H9 (cell line): ENCODE measurements at regions not wholly inside any gene's neighbourhood (a gene's known extent, or its start where the extent isn't known, plus 50 kb on each side); places are given as distances from the start of the nearest gene placed in this dataset.

ENCODE experiments used
- DNase-seq: peaks from one replicate; pipeline ENCODE4 v3.0.0-alpha.2; 2017
- H2AFZ ChIP-seq: one replicate; pipeline ENCODE4 v1.6.1; 2013; ENCODE audit warnings: mild to moderate bottlenecking, low read length, control low read depth, moderate library complexity
- H2AK5ac ChIP-seq: 2 replicates; pipeline ENCODE4 v1.6.1; 2013; ENCODE audit warnings: low read length, control low read depth, mixed read lengths; ENCODE audit not compliant: insufficient read length
- H2BK120ac ChIP-seq: one replicate; pipeline ENCODE4 v1.6.1; 2013; ENCODE audit warnings: low read depth, mild to moderate bottlenecking, low read length, control low read depth, inconsistent platforms; ENCODE audit not compliant: poor library complexity, severe bottlenecking
- H2BK12ac ChIP-seq: 2 replicates; pipeline ENCODE4 v1.6.1; 2013; ENCODE audit warnings: low read length, control low read depth, mixed read lengths, low read depth; ENCODE audit not compliant: insufficient read length
- H2BK15ac ChIP-seq: 2 replicates; pipeline ENCODE4 v1.6.1; 2013; ENCODE audit warnings: low read depth, low read length, control low read depth
- H2BK20ac ChIP-seq: one replicate; pipeline ENCODE4 v1.6.1; 2013; ENCODE audit warnings: low read depth, mild to moderate bottlenecking, low read length, control low read depth, inconsistent platforms; ENCODE audit not compliant: poor library complexity, severe bottlenecking
- H2BK5ac ChIP-seq: 2 replicates; pipeline ENCODE4 v1.6.1; 2013; ENCODE audit warnings: low read length, control low read depth, mixed read lengths; ENCODE audit not compliant: insufficient read length
- H3K14ac ChIP-seq: 2 replicates; pipeline ENCODE4 v1.6.1; 2013; ENCODE audit warnings: low read length, control low read depth; ENCODE audit not compliant: insufficient read depth
- H3K18ac ChIP-seq: 2 replicates; pipeline ENCODE4 v1.6.1; 2013; ENCODE audit warnings: low read depth, mild to moderate bottlenecking, mixed read lengths, low read length, control low read depth; ENCODE audit not compliant: insufficient read length
- H3K23ac ChIP-seq: 2 replicates; pipeline ENCODE4 v1.6.1; 2013; ENCODE audit warnings: low read length, control low read depth, mixed read lengths, low read depth; ENCODE audit not compliant: insufficient read length
- H3K23me2 ChIP-seq: 2 replicates; pipeline ENCODE4 v1.6.1; 2013; ENCODE audit warnings: low read depth, mild to moderate bottlenecking, mixed read lengths, low read length, control low read depth; ENCODE audit not compliant: insufficient read length, poor library complexity, severe bottlenecking
- H3K27ac ChIP-seq: 2 replicates; pipeline ENCODE4 v1.5.1; 2013; ENCODE audit warnings: low read length, control low read depth, mixed read lengths, low read depth; ENCODE audit not compliant: insufficient read length
- H3K27me3 ChIP-seq: 2 replicates; pipeline ENCODE4 v1.6.1; 2013; ENCODE audit warnings: low read length, control low read depth, inconsistent platforms; ENCODE audit not compliant: insufficient read depth
- H3K4ac ChIP-seq: 2 replicates; pipeline ENCODE4 v1.6.1; 2013; ENCODE audit warnings: low read depth, mild to moderate bottlenecking, control low read depth, inconsistent platforms, low read length, moderate library complexity
- H3K4me1 ChIP-seq: 2 replicates; pipeline ENCODE4 v1.6.1; 2013; ENCODE audit warnings: low read length, control low read depth, inconsistent platforms; ENCODE audit not compliant: insufficient read depth
- H3K4me2 ChIP-seq: 2 replicates; pipeline ENCODE4 v1.6.1; 2013; ENCODE audit warnings: low read length, control low read depth, mixed read lengths; ENCODE audit not compliant: insufficient read length, insufficient read depth
- H3K56ac ChIP-seq: 2 replicates; pipeline ENCODE4 v1.6.1; 2013; ENCODE audit warnings: low read depth, mild to moderate bottlenecking, mixed read lengths, low read length, control low read depth; ENCODE audit not compliant: insufficient read length
- H3K79me1 ChIP-seq: 2 replicates; pipeline ENCODE4 v1.6.1; 2013; ENCODE audit warnings: low read depth, mild to moderate bottlenecking, moderate library complexity, low read length, control low read depth, inconsistent platforms; ENCODE audit not compliant: insufficient read depth, poor library complexity, severe bottlenecking
- H3K79me2 ChIP-seq: 2 replicates; pipeline ENCODE4 v1.6.1; 2013; ENCODE audit warnings: low read length, control low read depth, inconsistent platforms; ENCODE audit not compliant: insufficient read depth
- H3K9ac ChIP-seq: 2 replicates; pipeline ENCODE4 v1.6.1; 2013; ENCODE audit warnings: low read length, control low read depth, mixed read lengths; ENCODE audit not compliant: insufficient read length; ENCODE audit errors: extremely low read depth
- H3K9me3 ChIP-seq: one replicate; pipeline ENCODE4 v1.6.1; 2013; ENCODE audit warnings: low read depth, low read length, inconsistent platforms; ENCODE audit not compliant: control insufficient read depth
- H3T11ph ChIP-seq: one replicate; pipeline ENCODE4 v1.6.1; 2013; ENCODE audit warnings: mild to moderate bottlenecking, low read length, control low read depth, inconsistent platforms
- H4K20me1 ChIP-seq: one replicate; pipeline ENCODE4 v1.6.1; 2013; ENCODE audit not compliant: control insufficient read depth, insufficient read length, insufficient read depth
- H4K5ac ChIP-seq: 2 replicates; pipeline ENCODE4 v1.6.1; 2013; ENCODE audit warnings: low read depth, mild to moderate bottlenecking, mixed read lengths, low read length, control low read depth; ENCODE audit not compliant: insufficient read length
- H4K8ac ChIP-seq: replicated peaks from 2 replicates; pipeline ENCODE4 v1.6.1; 2013; ENCODE audit warnings: low read length, control low read depth, mixed read lengths, low read depth; ENCODE audit not compliant: insufficient read length
- H4K91ac ChIP-seq: 2 replicates; pipeline ENCODE4 v1.6.1; 2013; ENCODE audit warnings: low read depth, mild to moderate bottlenecking, moderate library complexity, mixed read lengths, low read length, control low read depth; ENCODE audit not compliant: insufficient read length
- H3K27ac Mint-ChIP-seq, 3 experiments: 2 replicates in 2 of 3; 3 replicates in 1 of 3; pipeline ENCODE4 v1.8.0; 2020 to 2021; ENCODE audit warnings: mixed read lengths in 3 of 3, mild to moderate bottlenecking in 1 of 3, moderate library complexity in 1 of 3
- H3K27me3 Mint-ChIP-seq: 2 replicates; pipeline ENCODE4 v1.8.0; 2021; ENCODE audit warnings: low read depth, mild to moderate bottlenecking, moderate library complexity, mixed read lengths
- H3K36me3 Mint-ChIP-seq, 3 experiments: 2 replicates in 2 of 3; 3 replicates in 1 of 3; pipeline ENCODE4 v1.8.0; 2020 to 2021; ENCODE audit warnings: low read depth in 3 of 3, mixed read lengths in 3 of 3; ENCODE audit not compliant: insufficient read depth in 1 of 3
- H3K4me1 Mint-ChIP-seq, 2 experiments: 2 replicates each; pipeline ENCODE4 v1.8.0; 2020; ENCODE audit warnings: mixed read lengths in 2 of 2
- H3K4me3 Mint-ChIP-seq, 2 experiments: 2 replicates in 1 of 2; 3 replicates in 1 of 2; pipeline ENCODE4 v1.8.0; 2020 to 2021; ENCODE audit warnings: mild to moderate bottlenecking in 2 of 2, mixed read lengths in 2 of 2, moderate library complexity in 1 of 2
- H3K9me3 Mint-ChIP-seq, 2 experiments: 2 replicates in 1 of 2; 3 replicates in 1 of 2; pipeline ENCODE4 v1.8.0; 2020; ENCODE audit warnings: mild to moderate bottlenecking in 2 of 2, mixed read lengths in 2 of 2, moderate library complexity in 1 of 2
- WGBS: extraction: QIAGEN DNeasy Blood & Tissue Kit; methylation state at CpG from one replicate; pipeline ENCODE4 v1.1.7; 2013; ENCODE audit warnings: missing lambda C conversion rate, low lambda C conversion rate, mixed read lengths; ENCODE audit not compliant: insufficient read length; ENCODE audit errors: extremely low coverage; 5-methylcytosine and 5-hydroxymethylcytosine counted together
- TF ChIP-seq, protein P1 (sequence below): fragments of 200-600 bp; sonication (generic); conservative IDR thresholded peaks from 3 replicates; pipeline ENCODE4 v1.8.0; 2021; ENCODE audit warnings: antibody characterized with exemption, mild to moderate bottlenecking

GRCh38 chr16:77076839-77077238 is 114.2 kb upstream of the MON1B start:
- H3K27ac ChIP-seq: no peak overlapping the region
- no peaks in the 10 kb centered on the region for H3K23me2 ChIP-seq
- Mint-ChIP-seq H3K9me3 (peaks cover 0 to 2% of the 10 kb centered on the region in 2 experiments; a peak in 1 of 5 replicates), H3K4me1 (no peaks in the 10 kb centered on the region), H3K27ac (no peak overlapping the region), H3K27me3 (no peaks in the 10 kb centered on the region), H3K4me3 (no peak overlapping the region), H3K36me3 (no peaks in the 10 kb centered on the region; a peak in 1 of 7 replicates)
- no peak overlapping the region for H2AK5ac ChIP-seq
- H3K79me2 ChIP-seq: no peaks in the 10 kb centered on the region
- no peak overlapping the region for H3K23ac ChIP-seq
- no peak overlapping the region for H3K9ac ChIP-seq
- no peak overlapping the region for H2BK20ac ChIP-seq
- H2BK120ac ChIP-seq: no peak overlapping the region
- H4K8ac ChIP-seq: no peak overlapping the region
- no peak overlapping the region for H4K5ac ChIP-seq
- no peak for DNase-seq
- H3K4me2 ChIP-seq: no peak overlapping the region
- H3T11ph ChIP-seq: no peak overlapping the region
- H3K79me1 ChIP-seq: no peaks in the 10 kb centered on the region
- no peak overlapping the region for H3K18ac ChIP-seq
- no peak overlapping the region for H3K14ac ChIP-seq
- no peaks in the 10 kb centered on the region for H3K27me3 ChIP-seq
- H2BK12ac ChIP-seq: no peak overlapping the region
- no peak overlapping the region for H2BK5ac ChIP-seq
- no peak overlapping the region for H4K91ac ChIP-seq
- H3K4me1 ChIP-seq: no peaks in the 10 kb centered on the region
- TF ChIP-seq, protein P1, sequence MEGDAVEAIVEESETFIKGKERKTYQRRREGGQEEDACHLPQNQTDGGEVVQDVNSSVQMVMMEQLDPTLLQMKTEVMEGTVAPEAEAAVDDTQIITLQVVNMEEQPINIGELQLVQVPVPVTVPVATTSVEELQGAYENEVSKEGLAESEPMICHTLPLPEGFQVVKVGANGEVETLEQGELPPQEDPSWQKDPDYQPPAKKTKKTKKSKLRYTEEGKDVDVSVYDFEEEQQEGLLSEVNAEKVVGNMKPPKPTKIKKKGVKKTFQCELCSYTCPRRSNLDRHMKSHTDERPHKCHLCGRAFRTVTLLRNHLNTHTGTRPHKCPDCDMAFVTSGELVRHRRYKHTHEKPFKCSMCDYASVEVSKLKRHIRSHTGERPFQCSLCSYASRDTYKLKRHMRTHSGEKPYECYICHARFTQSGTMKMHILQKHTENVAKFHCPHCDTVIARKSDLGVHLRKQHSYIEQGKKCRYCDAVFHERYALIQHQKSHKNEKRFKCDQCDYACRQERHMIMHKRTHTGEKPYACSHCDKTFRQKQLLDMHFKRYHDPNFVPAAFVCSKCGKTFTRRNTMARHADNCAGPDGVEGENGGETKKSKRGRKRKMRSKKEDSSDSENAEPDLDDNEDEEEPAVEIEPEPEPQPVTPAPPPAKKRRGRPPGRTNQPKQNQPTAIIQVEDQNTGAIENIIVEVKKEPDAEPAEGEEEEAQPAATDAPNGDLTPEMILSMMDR: no peak
- H3K9me3 ChIP-seq: no peaks in the 10 kb centered on the region
- no CpG with 5 or more reads among the region's 5 CpGs for WGBS
- H2BK15ac ChIP-seq: no peak overlapping the region
- H4K20me1 ChIP-seq: no peaks in the 10 kb centered on the region
- H3K56ac ChIP-seq: no peak overlapping the region
- no peak overlapping the region for H2AFZ ChIP-seq
- no peak overlapping the region for H3K4ac ChIP-seq
